ENCODE measurements at regions not wholly inside any gene's neighbourhood (a gene's known extent, or its start where the extent isn't known, plus 50 kb on each side); places are given as distances from the start of the nearest gene placed in this dataset.

DNA sequence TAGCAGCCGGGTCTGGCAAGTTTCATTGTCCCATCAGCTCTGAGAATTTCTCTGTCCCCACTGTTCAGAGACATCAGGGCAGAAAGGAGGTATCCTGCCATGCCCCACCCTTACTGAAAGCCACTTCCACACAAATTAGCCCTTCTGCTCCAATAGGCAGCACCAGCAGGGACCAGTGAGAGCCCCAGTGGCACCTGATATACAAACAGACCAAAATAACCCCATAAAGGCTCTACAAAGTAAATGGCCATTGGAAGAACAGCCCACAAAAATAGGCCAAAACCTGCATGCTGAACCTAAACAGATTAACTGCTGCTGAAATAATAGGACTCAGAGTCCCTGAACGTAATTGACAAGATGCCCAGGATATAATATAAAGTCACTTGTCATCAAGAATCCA lies 199.9 kb downstream of the TMEM200A start:
- no peak for DNase-seq (ENCODE audit: low read depth)
- no peak overlapping the region for H3K4me3 ChIP-seq (ENCODE audit: low read depth, low read length)
- no peak for TF ChIP-seq CTCF (IDR thresholded peaks at IDR 0.05; ENCODE audit: insufficient read depth, low read length)

DNA sequence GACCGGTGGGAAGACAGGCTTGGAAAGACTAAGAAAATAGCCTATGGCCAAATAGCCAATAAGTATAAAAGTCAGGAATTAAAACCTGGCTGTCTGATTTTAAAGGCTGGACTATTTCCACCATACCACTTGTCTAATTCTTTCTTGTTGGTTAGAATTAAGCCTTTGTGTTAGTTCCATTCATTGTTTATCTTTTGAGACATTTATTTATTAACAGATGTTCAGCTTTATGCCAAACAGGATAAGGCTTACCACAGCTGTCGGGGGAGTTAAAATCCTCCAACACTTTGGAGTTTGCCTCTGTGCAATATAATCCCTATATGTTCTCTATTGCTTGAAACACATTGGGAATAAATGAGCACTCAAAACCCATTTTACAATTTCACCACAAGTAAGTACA lies 208.3 kb downstream of the TMEM200A start:
- H3K4me3 ChIP-seq (ENCODE audit: low read depth, low read length): no peak overlapping the region
- TF ChIP-seq CTCF (IDR thresholded peaks at IDR 0.05; ENCODE audit: insufficient read depth, low read length): no peak
- DNase-seq (ENCODE audit: low read depth): peak; percentile 20

DNA sequence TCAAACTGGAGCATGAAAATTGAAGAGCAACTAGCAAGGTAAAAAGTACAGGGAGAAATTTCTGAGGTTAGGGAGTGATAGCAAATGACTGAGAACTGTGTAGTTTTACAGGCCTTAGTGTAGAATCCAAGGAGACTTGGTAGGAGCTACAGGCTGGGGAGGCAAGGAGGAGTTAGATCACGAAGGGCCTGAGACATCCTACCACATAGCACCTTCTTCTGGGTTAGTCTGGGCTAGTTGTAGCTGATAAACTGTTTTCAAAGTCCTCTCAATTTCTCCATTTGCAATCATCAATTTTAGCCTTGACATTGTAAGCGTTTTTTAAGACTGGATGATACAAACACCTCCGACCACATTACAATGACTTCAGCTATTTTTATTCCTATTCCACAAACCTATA lies 209.7 kb downstream of the TMEM200A start:
- DNase-seq (ENCODE audit: low read depth): no peak
- no peak overlapping the region for H3K4me3 ChIP-seq (ENCODE audit: low read depth, low read length)
- TF ChIP-seq CTCF (IDR thresholded peaks at IDR 0.05; ENCODE audit: insufficient read depth, low read length): no peak

DNA sequence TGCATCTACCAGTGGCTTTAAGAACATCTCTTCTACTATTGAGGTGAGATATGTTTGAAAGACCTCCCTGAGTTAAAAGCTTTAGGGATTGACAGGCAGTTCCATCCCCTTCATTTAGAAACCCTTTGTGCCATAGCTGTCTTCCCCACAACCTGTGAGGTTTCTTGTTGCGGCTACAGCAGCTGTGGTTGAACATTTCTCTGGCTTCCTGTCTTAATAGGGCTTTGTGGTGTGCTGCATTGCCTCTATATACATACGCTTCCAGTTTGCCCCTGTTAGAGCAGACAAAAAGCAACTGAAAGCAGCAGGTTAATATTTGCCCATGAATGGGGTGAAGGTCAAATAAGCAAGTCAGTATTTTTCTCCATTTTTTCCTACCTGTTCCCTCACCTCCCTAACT lies 210.2 kb downstream of the TMEM200A start:
- no peak for DNase-seq (ENCODE audit: low read depth)
- no peak overlapping the region for H3K4me3 ChIP-seq (ENCODE audit: low read depth, low read length)
- no peak for TF ChIP-seq CTCF (IDR thresholded peaks at IDR 0.05; ENCODE audit: insufficient read depth, low read length)

- H3K4me3 ChIP-seq (ENCODE audit: low read depth, low read length): no peak overlapping the region
- TF ChIP-seq CTCF (IDR thresholded peaks at IDR 0.05; ENCODE audit: insufficient read depth, low read length): no peak
- no peak for DNase-seq (ENCODE audit: low read depth)
Observed at GRCh38 chr6:130577178-130577919, 211.5 kb downstream of the TMEM200A start.

DNA sequence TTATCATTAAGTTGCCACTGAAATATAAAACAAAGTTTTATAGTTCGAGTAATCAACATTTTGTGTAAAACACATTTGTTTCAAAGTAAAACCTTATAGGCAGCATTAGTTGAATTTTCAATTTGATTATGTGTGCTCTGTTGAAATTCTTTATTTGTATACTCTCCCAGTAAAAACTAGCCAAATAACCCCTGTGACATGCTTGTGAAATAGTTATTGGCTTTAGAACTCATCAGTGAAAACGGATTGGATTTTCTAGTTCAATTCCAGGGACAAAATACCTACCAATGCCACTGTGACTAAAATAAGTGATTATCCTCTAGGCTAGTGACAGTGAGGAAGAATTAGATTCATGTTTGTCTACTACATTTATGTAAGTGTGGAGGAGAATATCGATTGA lies 212.9 kb downstream of the TMEM200A start:
- no peak for TF ChIP-seq CTCF (IDR thresholded peaks at IDR 0.05; ENCODE audit: insufficient read depth, low read length)
- no peak for DNase-seq (ENCODE audit: low read depth)
- H3K4me3 ChIP-seq (ENCODE audit: low read depth, low read length): no peak overlapping the region

DNA sequence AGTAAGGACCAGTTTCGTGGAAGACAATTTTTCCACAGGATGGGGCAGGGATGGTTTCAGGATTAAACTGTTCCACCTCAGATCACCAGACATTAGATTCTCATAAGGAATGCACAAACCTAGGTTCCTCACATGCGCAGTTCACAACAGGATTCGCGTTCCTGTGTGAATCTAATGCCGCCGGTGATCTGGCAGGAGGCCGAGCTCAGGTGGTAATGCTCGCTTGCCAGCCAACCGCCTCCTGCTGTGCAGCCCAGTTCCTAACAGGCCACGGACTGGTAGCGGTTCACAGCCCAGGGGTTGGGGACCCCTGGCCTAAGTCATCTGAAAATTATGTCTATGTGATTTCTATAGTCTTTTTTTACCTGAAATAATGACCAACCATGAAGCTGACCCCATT lies 217.5 kb downstream of the TMEM200A start:
- no peak for TF ChIP-seq CTCF (IDR thresholded peaks at IDR 0.05; ENCODE audit: insufficient read depth, low read length)
- DNase-seq (ENCODE audit: low read depth): no peak

More for the DNA sequence above, 217.5 kb downstream of the TMEM200A start:
- no peak overlapping the region for H3K4me3 ChIP-seq (ENCODE audit: low read depth, low read length)
